ENCODE measurements at regions not wholly inside any gene's neighbourhood (a gene's known extent, or its start where the extent isn't known, plus 50 kb on each side); places are given as distances from the start of the nearest gene placed in this dataset.

- no peak for TF ChIP-seq POLR2A (IDR thresholded peaks at IDR 0.05)
- TF ChIP-seq CTCF (IDR thresholded peaks at IDR 0.05), result no peak
These were observed 642.9 kb downstream of the STPG2 start for GRCh38 chr4:97500423-97500822.

Data from transverse colon (tissue), 3 donors.